Keratinocyte (primary cell): ENCODE measurements at regions not wholly inside any gene's neighbourhood (a gene's known extent, or its start where the extent isn't known, plus 50 kb on each side); places are given as distances from the start of the nearest gene placed in this dataset.
"Not testable (repeated sequence)": the region's sequence is repeated elsewhere in the genome, so short reads cannot be mapped to it uniquely, and the experiment has no call there.

Experiments used
- DNase-seq: peaks from one replicate; pipeline ENCODE4 v3.0.0-alpha.2; 2011; ENCODE audit warnings: low read depth, missing footprints, low spot score
- FAIRE-seq: peaks from 2 replicates; lab custom pipeline; 2011; peaks lifted over from hg19 to GRCh38; lab: Jason Lieb, UNC
- H2AFZ ChIP-seq: 2 replicates; pipeline ENCODE4 v1.6.0; 2012; ENCODE audit warnings: low read length, control low read depth, inconsistent platforms; ENCODE audit not compliant: control insufficient read depth
- H3K27ac ChIP-seq: 2 replicates; pipeline ENCODE4 v1.5.1; 2011; ENCODE audit warnings: low read length; ENCODE audit not compliant: control insufficient read depth, insufficient read depth
- H3K27me3 ChIP-seq: 3 replicates; pipeline ENCODE4 v1.6.0; 2011; ENCODE audit warnings: low read length; ENCODE audit not compliant: control insufficient read depth, insufficient read depth; ENCODE audit errors: extremely low read depth
- H3K36me3 ChIP-seq, 2 experiments: 2 replicates in 1 of 2; 3 replicates in 1 of 2; pipeline ENCODE4 v1.5.1; 2011; ENCODE audit warnings: low read length in 2 of 2, mild to moderate bottlenecking in 1 of 2; ENCODE audit not compliant: control insufficient read depth in 2 of 2, insufficient read depth in 2 of 2; ENCODE audit errors: extremely low read depth in 1 of 2
- H3K4me1 ChIP-seq: 3 replicates; pipeline ENCODE4 v1.5.1; 2011; ENCODE audit warnings: low read length; ENCODE audit not compliant: control insufficient read depth, insufficient read depth; ENCODE audit errors: extremely low read depth
- H3K4me2 ChIP-seq: 3 replicates; pipeline ENCODE4 v1.6.0; 2011; ENCODE audit warnings: low read depth, low read length; ENCODE audit not compliant: control insufficient read depth, insufficient read depth; ENCODE audit errors: extremely low read depth
- H3K4me3 ChIP-seq, 3 experiments: fragments of 200-600 bp in 1 of 3; sonication (generic) in 1 of 3; 2 replicates in 2 of 3; 3 replicates in 1 of 3; pipeline ENCODE4 v1.5.1; 2011 to 2016; ENCODE audit warnings: low read length in 3 of 3, mild to moderate bottlenecking in 3 of 3, control low read depth in 2 of 3, inconsistent platforms in 1 of 3, low read depth in 1 of 3, mixed read lengths in 1 of 3, mixed run types in 1 of 3, moderate library complexity in 1 of 3; ENCODE audit not compliant: control insufficient read depth in 2 of 3, insufficient read depth in 2 of 3; ENCODE audit errors: extremely low read depth in 1 of 3
- H3K79me2 ChIP-seq: 2 replicates; pipeline ENCODE4 v1.6.0; 2012; ENCODE audit warnings: low read length; ENCODE audit not compliant: control insufficient read depth, insufficient read depth
- H3K9ac ChIP-seq: 3 replicates; pipeline ENCODE4 v1.6.0; 2011; ENCODE audit warnings: low read length; ENCODE audit not compliant: control insufficient read depth, insufficient read depth; ENCODE audit errors: extremely low read depth
- H3K9me1 ChIP-seq: 3 replicates; pipeline ENCODE4 v1.6.0; 2011; ENCODE audit warnings: low read length; ENCODE audit not compliant: control insufficient read depth, insufficient read depth; ENCODE audit errors: extremely low read depth
- H3K9me3 ChIP-seq: 2 replicates; pipeline ENCODE4 v1.5.1; 2012; ENCODE audit warnings: low read depth, low read length; ENCODE audit not compliant: control insufficient read depth
- H4K20me1 ChIP-seq: 3 replicates; pipeline ENCODE4 v1.6.0; 2011; ENCODE audit warnings: low read length; ENCODE audit not compliant: control insufficient read depth, insufficient read depth; ENCODE audit errors: extremely low read depth
- CTCF ChIP-seq, 3 experiments: IDR thresholded peaks in 1 of 3; conservative IDR thresholded peaks in 1 of 3; optimal IDR thresholded peaks in 1 of 3; 2 replicates in 2 of 3; 3 replicates in 1 of 3; pipeline versions ENCODE3 to v1.5.1; 2011; ENCODE audit warnings: low read length in 3 of 3, mild to moderate bottlenecking in 3 of 3, moderate library complexity in 2 of 3, control low read depth in 1 of 3, inconsistent platforms in 1 of 3; ENCODE audit not compliant: insufficient read depth in 2 of 3; ENCODE audit errors: extremely low read depth in 1 of 3
- EZH2 ChIP-seq: IDR thresholded peaks from one replicate; pipeline ENCODE4 v1.6.1; 2012; ENCODE audit warnings: inconsistent platforms, mild to moderate bottlenecking, low read length, moderate library complexity
- dilution Hi-C: fragments of 300-500 bp; cut with MboI; formaldehyde crosslinking; loops from one replicate; pipeline ENCODE4 v1.7.0; 2020; ENCODE audit warnings: low sequenced_read_pairs; ENCODE audit not compliant: extremely low pct_ligation_motif_present

- no peaks in the 10 kb centered on the region for H3K79me2 ChIP-seq
- FAIRE-seq (no peak), DNase-seq (no peak)
- H4K20me1 ChIP-seq, result no peaks in the 10 kb centered on the region
- H3K4me3 ChIP-seq, result no peak overlapping the region
- H3K27me3 ChIP-seq, result no peaks in the 10 kb centered on the region
- no peaks in the 10 kb centered on the region for H3K4me1 ChIP-seq
- no peak overlapping the region for H3K27ac ChIP-seq
- H3K9me1 ChIP-seq, result no peaks in the 10 kb centered on the region
- no peak overlapping the region for H3K4me2 ChIP-seq
- H3K9ac ChIP-seq, result no peak overlapping the region
- dilution Hi-C loops, result no loop called here
- H3K36me3 ChIP-seq, result no peaks in the 10 kb centered on the region
- H3K9me3 ChIP-seq, result no peaks in the 10 kb centered on the region
- no peak overlapping the region for H2AFZ ChIP-seq
- TF ChIP-seq CTCF (optimal IDR thresholded peaks at IDR 0.05 in 1 of 3, IDR thresholded peaks at IDR 0.05 in 1 of 3, conservative IDR thresholded peaks at IDR 0.05 in 1 of 3; ENCODE audit: extremely low read depth in 1 of 3, insufficient read depth in 2 of 3, low read length in 3 of 3) (no peak), EZH2 (no peak)
These were observed 193.2 kb upstream of the DDX18 start for GRCh38 chr2:117621326-117621725.

- dilution Hi-C loops, FAIRE-seq, H3K79me2 ChIP-seq, H3K4me3 ChIP-seq, H4K20me1 ChIP-seq, H3K27me3 ChIP-seq, H2AFZ ChIP-seq, DNase-seq, H3K36me3 ChIP-seq, H3K9me3 ChIP-seq, H3K27ac ChIP-seq, H3K9me1 ChIP-seq, H3K4me2 ChIP-seq, H3K4me1 ChIP-seq: not testable (repeated sequence)
- H3K9ac ChIP-seq, result peak overlapping the region; percentile 6
These were observed 191.3 kb upstream of the DDX18 start for GRCh38 chr2:117623175-117623574.

- no peak for FAIRE-seq
- TF ChIP-seq CTCF (optimal IDR thresholded peaks at IDR 0.05 in 1 of 3, IDR thresholded peaks at IDR 0.05 in 1 of 3, conservative IDR thresholded peaks at IDR 0.05 in 1 of 3; ENCODE audit: extremely low read depth in 1 of 3, insufficient read depth in 2 of 3, low read length in 3 of 3) (no peak), EZH2 (no peak)
- Histone ChIP-seq H2AFZ (no peak overlapping the region), H3K9ac (no peak overlapping the region), H3K4me1 (no peaks in the 10 kb centered on the region), H3K4me3 (no peak overlapping the region), H3K27ac (no peak overlapping the region), H3K9me3 (peaks cover 2% of the 10 kb centered on the region), H3K79me2 (no peaks in the 10 kb centered on the region), H3K36me3 (no peaks in the 10 kb centered on the region), H3K27me3 (no peaks in the 10 kb centered on the region), H4K20me1 (no peaks in the 10 kb centered on the region), H3K9me1 (no peaks in the 10 kb centered on the region), H3K4me2 (no peak overlapping the region)
- dilution Hi-C loops, result no loop called here
- no peak for DNase-seq
These were observed 183.1 kb upstream of the DDX18 start for GRCh38 chr2:117631152-117631945.
